Neural progenitor cell (in vitro differentiated cells): ENCODE measurements at regions not wholly inside any gene's neighbourhood (a gene's known extent, or its start where the extent isn't known, plus 50 kb on each side); places are given as distances from the start of the nearest gene placed in this dataset.

ENCODE experiments used
- DNase-seq: peaks from one replicate; pipeline ENCODE4 v3.0.0-alpha.2; 2016; ENCODE audit warnings: low spot score
- H2AFZ ChIP-seq: fragments of 200-600 bp; sonication (generic); replicated peaks from 2 replicates; pipeline ENCODE4 v1.6.1; 2016; ENCODE audit warnings: antibody characterized with exemption
- H3F3A ChIP-seq: fragments of 200-600 bp; sonication (generic); 2 replicates; pipeline ENCODE4 v1.6.1; 2016; ENCODE audit warnings: antibody characterized with exemption, low read depth
- H3K27ac ChIP-seq: fragments of 200-600 bp; sonication (generic); 2 replicates; pipeline ENCODE4 v1.5.1; 2016; ENCODE audit warnings: mild to moderate bottlenecking
- H3K27me3 ChIP-seq: fragments of 200-600 bp; sonication (generic); 2 replicates; pipeline ENCODE4 v1.6.1; 2016; ENCODE audit warnings: mild to moderate bottlenecking, moderate library complexity
- H3K36me3 ChIP-seq: fragments of 200-600 bp; sonication (generic); 2 replicates; pipeline ENCODE4 v1.5.1; 2016
- H3K4me1 ChIP-seq: fragments of 200-600 bp; sonication (generic); 2 replicates; pipeline ENCODE4 v1.6.1; 2016; ENCODE audit warnings: mixed run types
- H3K4me2 ChIP-seq: fragments of 200-600 bp; sonication (generic); 2 replicates; pipeline ENCODE4 v1.6.1; 2016
- H3K4me3 ChIP-seq: fragments of 200-600 bp; sonication (generic); 2 replicates; pipeline ENCODE4 v1.5.1; 2016
- H3K79me2 ChIP-seq: fragments of 200-600 bp; sonication (generic); 2 replicates; pipeline ENCODE4 v1.6.1; 2016; ENCODE audit warnings: low read depth
- H3K9ac ChIP-seq: fragments of 200-600 bp; sonication (generic); 2 replicates; pipeline ENCODE4 v1.6.1; 2016
- H3K9me3 ChIP-seq: fragments of 200-600 bp; sonication (generic); 2 replicates; pipeline ENCODE4 v1.5.1; 2016; ENCODE audit warnings: low read depth
- H4K20me1 ChIP-seq: fragments of 200-600 bp; sonication (generic); 2 replicates; pipeline ENCODE4 v1.6.1; 2016; ENCODE audit warnings: low read depth
- H3K27ac Mint-ChIP-seq: 3 replicates; pipeline ENCODE4 v1.8.0; 2021; ENCODE audit warnings: mixed read lengths
- H3K27me3 Mint-ChIP-seq: 2 replicates; pipeline ENCODE4 v1.8.0; 2022; ENCODE audit warnings: low read depth, mild to moderate bottlenecking, inconsistent platforms, moderate library complexity, mixed read lengths; ENCODE audit not compliant: insufficient read depth
- H3K36me3 Mint-ChIP-seq: 3 replicates; pipeline ENCODE4 v1.8.0; 2021; ENCODE audit warnings: mixed read lengths
- H3K4me1 Mint-ChIP-seq: 3 replicates; pipeline ENCODE4 v1.8.0; 2021; ENCODE audit warnings: mixed read lengths
- H3K4me3 Mint-ChIP-seq: 3 replicates; pipeline ENCODE4 v1.8.0; 2021; ENCODE audit warnings: mild to moderate bottlenecking, moderate library complexity, mixed read lengths
- H3K9me3 Mint-ChIP-seq: 3 replicates; pipeline ENCODE4 v1.8.0; 2020; ENCODE audit warnings: mixed read lengths
- CTCF ChIP-seq: fragments of 200-600 bp; sonication (generic); IDR thresholded peaks from 2 replicates; pipeline ENCODE4 v1.5.1; 2017; ENCODE audit warnings: antibody characterized with exemption, mild to moderate bottlenecking
- EZH2 ChIP-seq: fragments of 200-600 bp; sonication (generic); IDR thresholded peaks from 2 replicates; pipeline ENCODE4 v1.6.1; 2017; ENCODE audit warnings: antibody characterized with exemption, mild to moderate bottlenecking, moderate library complexity
- EZH2phosphoT487 ChIP-seq: fragments of 200-600 bp; sonication (generic); IDR thresholded peaks from 2 replicates; pipeline ENCODE4 v1.6.1; 2017; ENCODE audit warnings: antibody characterized with exemption

GRCh38 chr20:22383156-22383555 lies 201.2 kb downstream of the FOXA2 start:
- H3K4me1 Mint-ChIP-seq: no peaks in the 10 kb centered on the region
- H3K9me3 Mint-ChIP-seq: no peaks in the 10 kb centered on the region
- no peak overlapping the region for H3K4me3 Mint-ChIP-seq
- peaks cover 36% of the 10 kb centered on the region for H3K27me3 ChIP-seq
- H3K9ac ChIP-seq: no peak overlapping the region
- H3K79me2 ChIP-seq: no peaks in the 10 kb centered on the region
- no peak overlapping the region for H3K27ac ChIP-seq
- TF ChIP-seq EZH2phosphoT487 (no peak), CTCF (no peak), EZH2 (no peak)
- no peaks in the 10 kb centered on the region for H3K36me3 Mint-ChIP-seq
- no peaks in the 10 kb centered on the region for H3K4me1 ChIP-seq
- no peak overlapping the region for H3K4me2 ChIP-seq
- H3F3A ChIP-seq: no peaks in the 10 kb centered on the region
- no peak overlapping the region for H3K4me3 ChIP-seq
- H3K36me3 ChIP-seq: no peaks in the 10 kb centered on the region
- H3K9me3 ChIP-seq: no peaks in the 10 kb centered on the region
- peaks cover 4% of the 10 kb centered on the region for H4K20me1 ChIP-seq
- DNase-seq: no peak
- no peak overlapping the region for H2AFZ ChIP-seq
- no peak overlapping the region for H3K27ac Mint-ChIP-seq
- peaks cover 5% of the 10 kb centered on the region for H3K27me3 Mint-ChIP-seq

- TF ChIP-seq CTCF: no peak
- no peak for TF ChIP-seq EZH2
- TF ChIP-seq EZH2phosphoT487: no peak
- Histone ChIP-seq H3K9me3 (no peaks in the 10 kb centered on the region), H3K9ac (no peak overlapping the region), H3K27me3 (peaks cover 32% of the 10 kb centered on the region), H3K4me1 (no peaks in the 10 kb centered on the region), H3K36me3 (no peaks in the 10 kb centered on the region), H3K27ac (no peak overlapping the region), H3K4me2 (no peak overlapping the region), H3K79me2 (no peaks in the 10 kb centered on the region), H3F3A (no peaks in the 10 kb centered on the region), H2AFZ (no peak overlapping the region), H3K4me3 (no peak overlapping the region), H4K20me1 (peaks cover 4% of the 10 kb centered on the region)
- no peaks in the 10 kb centered on the region for H3K9me3 Mint-ChIP-seq
- no peak overlapping the region for H3K27ac Mint-ChIP-seq
- no peak overlapping the region for H3K4me3 Mint-ChIP-seq
- no peaks in the 10 kb centered on the region for H3K4me1 Mint-ChIP-seq
- peaks cover 5% of the 10 kb centered on the region for H3K27me3 Mint-ChIP-seq
- no peaks in the 10 kb centered on the region for H3K36me3 Mint-ChIP-seq
- no peak for DNase-seq
Measured at GRCh38 chr20:22382742-22383141, 201.6 kb downstream of the FOXA2 start.

- Mint-ChIP-seq H3K27me3 (peaks cover 5% of the 10 kb centered on the region), H3K4me3 (no peak overlapping the region), H3K9me3 (no peaks in the 10 kb centered on the region), H3K4me1 (no peaks in the 10 kb centered on the region), H3K27ac (no peak overlapping the region), H3K36me3 (no peaks in the 10 kb centered on the region)
- Histone ChIP-seq H3K27ac (no peak overlapping the region), H3F3A (no peaks in the 10 kb centered on the region), H3K36me3 (no peaks in the 10 kb centered on the region), H3K9me3 (no peaks in the 10 kb centered on the region), H2AFZ (no peak overlapping the region), H3K9ac (no peak overlapping the region), H3K4me2 (no peak overlapping the region), H3K4me1 (no peaks in the 10 kb centered on the region), H4K20me1 (peaks cover 4% of the 10 kb centered on the region), H3K79me2 (no peaks in the 10 kb centered on the region), H3K27me3 (peaks cover 24% of the 10 kb centered on the region), H3K4me3 (no peak overlapping the region)
- DNase-seq: no peak
- no peak for TF ChIP-seq CTCF
- no peak for TF ChIP-seq EZH2
- no peak for TF ChIP-seq EZH2phosphoT487
Measured at GRCh38 chr20:22381812-22382416, 202.5 kb downstream of the FOXA2 start.
